Amygdala (tissue), 56 donors: ENCODE measurements at regions not wholly inside any gene's neighbourhood (a gene's known extent, or its start where the extent isn't known, plus 50 kb on each side); places are given as distances from the start of the nearest gene placed in this dataset.
"Not testable (repeated sequence)": the region's sequence is repeated elsewhere in the genome, so short reads cannot be mapped to it uniquely, and the experiment has no call there.

Experiments used
- DNase-seq, 56 donors: peaks; one replicate each; lab custom pipeline; 2025; lab: John Stamatoyannopoulos, UW

GRCh38 chr18:65206551-65207260 is 544.1 kb upstream of the CDH7 start:
- peak in 1 of 56 donors; percentile 1 for DNase-seq

DNA sequence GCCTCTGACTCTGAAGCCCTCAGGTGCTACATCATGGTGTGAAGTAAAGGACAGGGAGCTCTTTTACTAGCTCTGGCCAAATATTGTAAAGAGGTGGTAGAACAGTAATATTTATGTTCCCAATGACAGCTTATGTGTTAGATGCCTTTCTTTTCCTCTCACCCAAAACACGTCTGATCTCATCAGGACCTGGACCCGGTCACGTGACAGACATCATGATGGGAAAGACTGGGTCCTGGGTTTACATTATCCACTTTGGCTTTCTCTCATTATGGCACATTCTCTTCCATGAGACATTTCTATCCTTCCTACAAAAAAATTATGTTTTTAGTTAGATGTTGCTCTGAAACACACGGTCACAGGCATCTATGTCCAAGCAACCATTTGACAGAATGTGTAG is 548.7 kb upstream of the CDH7 start:
- DNase-seq = no peak

GRCh38 chr18:65175681-65176080 is 575.1 kb upstream of the CDH7 start:
- no peak for DNase-seq

GRCh38 chr18:65162086-65162485 is 588.7 kb upstream of the CDH7 start:
- DNase-seq = not testable (repeated sequence)

DNA sequence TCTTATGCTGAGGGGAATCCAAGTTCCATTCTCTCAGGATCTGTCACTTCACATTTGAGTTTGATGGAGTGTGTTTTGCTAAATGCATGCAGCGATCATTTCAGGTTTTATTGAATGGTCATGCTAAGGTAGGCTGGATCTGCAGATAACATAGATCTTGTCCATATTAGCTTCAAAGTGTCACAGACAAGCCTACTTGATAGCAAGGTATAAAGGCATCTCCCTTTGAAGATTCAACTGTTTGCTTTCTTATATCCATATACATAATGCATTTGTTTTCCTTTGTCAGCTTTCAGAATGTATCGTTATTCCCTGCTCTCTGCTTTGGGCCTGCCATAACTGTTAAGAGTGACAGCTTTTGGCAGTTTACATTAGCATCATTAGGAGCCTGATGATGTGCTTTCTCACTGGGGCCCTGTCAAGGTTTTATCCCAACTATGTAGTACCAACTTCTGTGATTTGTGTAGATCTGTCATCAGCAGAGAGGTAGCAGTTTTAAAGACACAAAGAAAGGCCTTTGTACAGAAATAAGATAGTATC is 604.3 kb upstream of the CDH7 start:
- no peak for DNase-seq

DNA sequence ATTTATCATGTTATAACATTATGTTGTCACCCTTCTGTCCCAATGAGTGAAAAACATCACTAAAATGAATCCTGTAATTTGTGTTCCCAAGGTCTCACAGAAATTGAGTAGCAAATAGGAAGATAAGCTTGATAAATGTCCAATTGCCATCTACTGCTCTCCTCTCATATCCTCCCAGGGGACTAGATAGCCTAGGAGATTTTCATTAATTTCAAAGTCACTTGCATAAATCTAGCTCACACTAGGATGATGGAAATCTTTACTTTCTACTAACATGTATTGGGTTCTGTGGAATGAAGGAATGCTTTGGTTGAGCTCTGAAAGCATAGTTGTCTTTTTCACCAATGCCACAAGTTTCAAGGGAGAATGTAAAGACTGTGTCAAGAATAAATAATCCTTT is 605.5 kb upstream of the CDH7 start:
- DNase-seq = no peak

DNA sequence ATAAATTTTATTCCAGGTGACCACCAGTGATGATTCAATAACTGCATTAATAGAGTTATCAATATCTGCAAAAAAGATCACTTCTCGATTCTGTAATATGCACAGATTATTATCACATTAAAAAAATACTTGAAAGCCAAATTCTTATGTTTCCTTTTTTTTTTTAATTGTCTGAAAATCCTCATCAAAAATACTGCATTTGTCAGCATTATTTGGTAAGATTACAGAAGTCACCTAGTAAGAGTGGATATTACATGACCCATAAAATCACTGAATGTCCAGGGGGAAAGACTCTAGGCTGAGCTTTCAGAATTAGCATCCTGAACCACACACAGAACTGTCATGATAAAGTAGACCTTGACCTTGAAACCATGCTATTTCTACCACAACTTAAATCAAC is 617.2 kb upstream of the CDH7 start:
- no peak for DNase-seq

DNA sequence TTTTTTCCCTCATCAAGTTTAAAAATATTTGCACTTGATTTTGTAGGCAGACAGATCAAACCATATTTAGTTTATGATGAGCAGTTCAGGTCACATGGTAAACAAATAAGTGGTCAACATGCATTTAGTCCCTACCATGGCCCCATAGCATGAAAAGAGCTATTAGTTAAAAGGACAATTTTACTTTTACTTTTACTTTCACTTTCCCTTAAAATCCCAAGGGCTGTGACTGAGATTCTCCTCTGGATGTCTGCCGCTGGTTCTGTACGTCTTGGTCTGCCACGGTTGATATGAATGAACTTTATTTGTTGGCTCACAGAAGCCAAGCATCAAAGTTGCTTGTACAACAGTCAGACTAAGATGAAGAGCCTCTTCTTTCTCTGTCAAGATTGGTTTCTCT is 626.2 kb upstream of the CDH7 start:
- DNase-seq = no peak

- no peak for DNase-seq
Observed at GRCh38 chr18:65103864-65104263, 646.9 kb upstream of the CDH7 start.

GRCh38 chr18:65093346-65093745 is 657.5 kb upstream of the CDH7 start:
- DNase-seq = peak in 22 of 56 donors; percentile 0 to 35 (median 4)

- peak in 3 of 56 donors; percentile 0 to 5 (median 1) for DNase-seq
Observed at GRCh38 chr18:65091744-65092329, 659.0 kb upstream of the CDH7 start.

DNA sequence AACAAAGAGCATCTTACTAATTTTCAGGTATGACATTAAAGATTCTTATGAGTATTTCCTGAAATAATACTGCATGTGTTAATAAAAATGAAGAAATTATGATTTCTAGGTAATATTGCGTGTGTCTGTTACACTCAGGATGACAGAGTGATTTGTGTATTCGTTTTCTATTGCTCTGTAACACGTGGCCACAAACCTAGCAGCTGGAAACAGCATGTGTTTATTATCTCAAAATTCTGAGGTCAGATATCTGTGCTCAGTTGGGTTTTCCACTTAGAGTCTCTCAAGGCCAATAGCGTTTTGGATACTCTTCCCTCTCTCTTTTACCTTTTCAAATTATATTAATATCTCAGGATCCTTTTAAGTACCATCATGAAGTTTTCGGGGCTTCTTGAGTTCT is 667.9 kb upstream of the CDH7 start:
- no peak for DNase-seq

- DNase-seq = no peak
Observed at GRCh38 chr18:65081786-65082185, 669.0 kb upstream of the CDH7 start.

GRCh38 chr18:65073060-65073550 is 677.7 kb upstream of the CDH7 start:
- no peak for DNase-seq

GRCh38 chr18:65057439-65058083 is 693.3 kb upstream of the CDH7 start:
- no peak for DNase-seq

- no peak for DNase-seq
Observed at GRCh38 chr18:65056575-65056974, 694.2 kb upstream of the CDH7 start.

DNA sequence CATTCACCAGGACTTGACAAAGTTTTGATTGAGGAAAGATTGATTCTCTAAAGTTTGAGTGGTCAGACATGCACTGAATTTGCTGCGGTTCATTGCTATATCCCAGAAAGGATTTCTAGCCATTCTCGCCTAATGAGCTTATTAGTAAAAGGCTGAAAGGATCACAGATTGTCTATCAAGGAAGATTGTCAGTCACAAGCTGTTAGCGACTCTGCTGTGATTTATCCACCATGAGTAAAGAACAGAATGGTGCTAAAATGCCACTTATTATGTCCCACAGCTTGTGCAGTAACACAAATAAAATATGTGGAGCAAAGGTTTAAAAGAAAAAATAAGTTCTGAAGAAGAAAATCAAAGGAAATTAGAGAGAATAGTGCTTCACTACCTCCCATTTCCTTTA is 701.2 kb upstream of the CDH7 start:
- DNase-seq = no peak

- no peak for DNase-seq
Observed at GRCh38 chr18:65039578-65039977, 711.2 kb upstream of the CDH7 start.

GRCh38 chr18:65035701-65036100 is 715.1 kb upstream of the CDH7 start:
- no peak for DNase-seq

- DNase-seq = no peak
Observed at GRCh38 chr18:65025756-65026155, 725.1 kb upstream of the CDH7 start.

- DNase-seq = no peak
Observed at GRCh38 chr18:65021021-65021420, 729.8 kb upstream of the CDH7 start.

DNA sequence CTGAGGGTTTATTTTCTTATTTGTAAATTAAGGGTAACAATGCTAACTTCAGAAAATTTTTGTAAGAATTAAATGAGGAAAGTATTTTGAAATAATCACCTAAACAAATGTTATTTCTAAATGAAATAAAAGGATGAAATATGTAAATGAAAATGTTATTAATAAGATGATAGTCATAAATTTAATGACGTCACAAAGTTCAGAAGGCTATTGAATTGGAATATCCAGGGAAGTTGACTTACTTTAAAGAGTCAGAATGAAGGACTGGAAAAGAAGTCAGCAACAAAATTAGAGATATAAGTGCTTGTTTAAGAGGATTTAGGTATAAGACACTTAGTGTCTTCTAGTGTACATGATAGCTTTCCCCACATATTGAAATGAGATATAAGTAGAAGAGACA is 732.6 kb upstream of the CDH7 start:
- DNase-seq = no peak
